HCT116 (cell line): ENCODE measurements at regions not wholly inside any gene's neighbourhood (a gene's known extent, or its start where the extent isn't known, plus 50 kb on each side); places are given as distances from the start of the nearest gene placed in this dataset.

Source experiments
- ATAC-seq: fragments of 200-7000 bp; cut with Tn5 transposase; 2 replicates; pipeline ENCODE4 v1.9.1; 2020; ENCODE audit warnings: mild to moderate bottlenecking, moderate library complexity
- BruUV-seq: library from RNA; stranded (reverse); fragments of 400-500 nt; replicated peaks from 2 replicates; lab custom pipeline; 2021; lab: Mats Ljungman, UMichigan
- CTCF ChIA-PET: fragments of 300-600 bp; sonication (Branson Sonifier 250); formaldehyde crosslinking; loops from one replicate; lab custom pipeline; 2021; ENCODE audit warnings: antibody characterized with exemption; lab: Charles Lee
- POLR2A ChIA-PET: fragments of 300-600, 350-600 bp; sonication (Branson Sonifier 250); formaldehyde crosslinking; loops from one replicate; lab custom pipeline; 2021; ENCODE audit warnings: antibody characterized with exemption; lab: Charles Lee
- RAD21 ChIA-PET, 2 experiments: fragments of 300-600 bp; sonication (Branson Sonifier 250); formaldehyde crosslinking; loops; one replicate each; lab custom pipeline; 2023; ENCODE audit warnings: low total read pairs in 2 of 2; ENCODE audit not compliant: uncharacterized antibody in 2 of 2, unreplicated experiment in 2 of 2, low non-redundant PET in 1 of 2; lab: Charles Lee
- DNase-seq: peaks from one replicate; pipeline ENCODE4 v3.0.0-alpha.2; 2010; ENCODE audit warnings: low read depth, low spot score
- H2AFZ ChIP-seq: fragments of 200-600 bp; shearing (Covaris generic), sonication (generic); 2 replicates; pipeline ENCODE4 v1.6.1; 2017; ENCODE audit warnings: low read depth, mixed run types, mixed read lengths, antibody characterized with exemption, low read length; ENCODE audit not compliant: poor library complexity, severe bottlenecking
- H3K27ac ChIP-seq: 2 replicates; pipeline ENCODE4 v1.5.1; 2012; ENCODE audit warnings: low read depth, low read length
- H3K27me3 ChIP-seq: fragments of 200-600 bp; sonication (generic); 2 replicates; pipeline ENCODE4 v1.6.1; 2016; ENCODE audit warnings: mixed run types, low read length, mixed read lengths; ENCODE audit not compliant: insufficient read depth
- H3K36me3 ChIP-seq, 2 experiments: fragments of 200-500 bp in 1 of 2; fragments of 200-600 bp in 1 of 2; sonication (Bioruptor generic) in 1 of 2; sonication (generic) in 1 of 2; 2 replicates each; pipeline versions ENCODE4 v1.5.1 to v1.6.1; 2014 to 2016; ENCODE audit warnings: low read length in 2 of 2, inconsistent platforms in 1 of 2, mixed read lengths in 1 of 2, mixed run types in 1 of 2; ENCODE audit not compliant: insufficient read depth in 2 of 2, control insufficient read depth in 1 of 2
- H3K4me1 ChIP-seq, 2 experiments: fragments of 200-600 bp in 1 of 2; sonication (generic) in 1 of 2; 2 replicates each; pipeline versions ENCODE4 v1.5.1 to v1.6.1; 2012 to 2017; ENCODE audit warnings: low read length in 2 of 2, inconsistent platforms in 1 of 2, mild to moderate bottlenecking in 1 of 2, mixed read lengths in 1 of 2, mixed run types in 1 of 2, moderate library complexity in 1 of 2; ENCODE audit not compliant: insufficient read depth in 2 of 2, control insufficient read depth in 1 of 2
- H3K4me2 ChIP-seq: fragments of 200-600 bp; sonication (generic); 2 replicates; pipeline ENCODE4 v1.6.1; 2017; ENCODE audit warnings: mixed run types, low read length, mixed read lengths
- H3K4me3 ChIP-seq, 2 experiments: fragments of 200-600 bp in 1 of 2; sonication (generic) in 1 of 2; replicated peaks in 1 of 2; 2 replicates each; pipeline ENCODE4 v1.5.1; 2011 to 2016; ENCODE audit warnings: low read length in 2 of 2, control low read depth in 1 of 2, low read depth in 1 of 2, mild to moderate bottlenecking in 1 of 2, mixed read lengths in 1 of 2, mixed run types in 1 of 2
- H3K79me2 ChIP-seq: fragments of 200-600 bp; sonication (generic); 2 replicates; pipeline ENCODE4 v1.6.1; 2017; ENCODE audit warnings: mild to moderate bottlenecking, mixed run types, low read length, moderate library complexity, mixed read lengths; ENCODE audit not compliant: insufficient read depth
- H3K9ac ChIP-seq: fragments of 200-600 bp; sonication (generic); 2 replicates; pipeline ENCODE4 v1.6.1; 2016; ENCODE audit warnings: low read length, mixed read lengths
- H3K9me2 ChIP-seq: fragments of 200-600 bp; sonication (generic), shearing (Covaris generic); 2 replicates; pipeline ENCODE4 v1.6.1; 2017; ENCODE audit warnings: mixed run types, mild to moderate bottlenecking, moderate library complexity; ENCODE audit not compliant: insufficient read depth
- H3K9me3 ChIP-seq, 2 experiments: fragments of 200-500 bp in 1 of 2; fragments of 200-600 bp in 1 of 2; sonication (Bioruptor generic) in 1 of 2; sonication (generic) in 1 of 2; 2 replicates each; pipeline ENCODE4 v1.6.1; 2014 to 2017; ENCODE audit warnings: low read length in 2 of 2, mixed read lengths in 2 of 2, inconsistent platforms in 1 of 2, low read depth in 1 of 2, mild to moderate bottlenecking in 1 of 2, mixed run types in 1 of 2, moderate library complexity in 1 of 2; ENCODE audit not compliant: control insufficient read depth in 1 of 2, insufficient read depth in 1 of 2
- H4K20me1 ChIP-seq: fragments of 200-600 bp; sonication (generic), shearing (Covaris generic); 2 replicates; pipeline ENCODE4 v1.6.1; 2017; ENCODE audit warnings: mixed run types, mild to moderate bottlenecking, moderate library complexity; ENCODE audit not compliant: insufficient read depth
- ATF3 ChIP-seq: IDR thresholded peaks from 2 replicates; pipeline ENCODE4 v1.6.1; 2012
- CBX3 ChIP-seq: IDR thresholded peaks from 2 replicates; pipeline ENCODE4 v1.6.1; 2012; ENCODE audit warnings: low read depth
- CEBPB ChIP-seq: IDR thresholded peaks from 2 replicates; pipeline ENCODE4 v1.6.1; 2012; ENCODE audit warnings: low read depth
- CTCF ChIP-seq, 3 experiments: fragments of 200-600 bp in 1 of 3; sonication (generic) in 1 of 3; IDR thresholded peaks in 2 of 3; conservative IDR thresholded peaks in 1 of 3; 2 replicates each; pipeline ENCODE4 v1.5.1; 2012 to 2017; ENCODE audit warnings: low read depth in 2 of 3, low read length in 2 of 3, antibody characterized with exemption in 1 of 3, borderline replicate concordance in 1 of 3, control low read depth in 1 of 3, mild to moderate bottlenecking in 1 of 3, mixed read lengths in 1 of 3, mixed run types in 1 of 3, moderate library complexity in 1 of 3; ENCODE audit not compliant: insufficient read depth in 1 of 3
- EGR1 ChIP-seq: IDR thresholded peaks from 2 replicates; pipeline ENCODE4 v1.6.1; 2012; ENCODE audit warnings: low read depth
- EZH2 ChIP-seq: fragments of 200-600 bp; sonication (generic); IDR thresholded peaks from 2 replicates; pipeline ENCODE4 v1.6.1; 2017; ENCODE audit warnings: antibody characterized with exemption, mixed run types
- EZH2phosphoT487 ChIP-seq: fragments of 200-600 bp; IDR thresholded peaks from 2 replicates; pipeline ENCODE4 v1.6.1; 2018; ENCODE audit warnings: antibody characterized with exemption, borderline replicate concordance
- JUND ChIP-seq: IDR thresholded peaks from 2 replicates; pipeline ENCODE4 v1.6.1; 2012
- POLR2A ChIP-seq: IDR thresholded peaks from 2 replicates; pipeline ENCODE4 v1.7.0; 2011; ENCODE audit warnings: borderline replicate concordance; ENCODE audit not compliant: insufficient read depth, insufficient read length; ENCODE audit errors: extremely low read depth
- POLR2AphosphoS5 ChIP-seq: IDR thresholded peaks from 2 replicates; pipeline ENCODE4 v1.6.1; 2011; ENCODE audit warnings: mild to moderate bottlenecking, low read depth, low read length, moderate library complexity
- RAD21 ChIP-seq: IDR thresholded peaks from 2 replicates; pipeline ENCODE4 v1.6.1; 2012; ENCODE audit warnings: low read depth, mild to moderate bottlenecking
- REST ChIP-seq: IDR thresholded peaks from 2 replicates; pipeline ENCODE4 v1.6.1; 2012; ENCODE audit warnings: low read depth
- SIN3A ChIP-seq: IDR thresholded peaks from 2 replicates; pipeline ENCODE4 v1.6.1; 2012; ENCODE audit warnings: low read depth
- SP1 ChIP-seq: IDR thresholded peaks from 2 replicates; pipeline ENCODE4 v1.6.1; 2012; ENCODE audit warnings: low read depth
- SRF ChIP-seq: IDR thresholded peaks from 2 replicates; pipeline ENCODE4 v1.6.1; 2012; ENCODE audit warnings: low read depth
- YY1 ChIP-seq: IDR thresholded peaks from 2 replicates; pipeline ENCODE4 v1.6.1; 2011; ENCODE audit warnings: low read length, low read depth, moderate library complexity, mild to moderate bottlenecking; ENCODE audit not compliant: insufficient replicate concordance; ENCODE audit errors: extremely low read depth
- ZBTB33 ChIP-seq: IDR thresholded peaks from 2 replicates; pipeline ENCODE4 v1.6.1; 2011; ENCODE audit warnings: mild to moderate bottlenecking, low read length, moderate library complexity; ENCODE audit not compliant: insufficient replicate concordance; ENCODE audit errors: extremely low read depth
- intact Hi-C: fragments of 100-400 bp; cut with micrococcal nuclease; formaldehyde crosslinking; loops from 2 replicates; pipeline ENCODE4 v1.10.0; 2022

- H3K9me2 ChIP-seq, result no peaks in the 10 kb centered on the region
- H2AFZ ChIP-seq, result no peak overlapping the region
- BruUV-seq, result no TSS peak
- no peaks in the 10 kb centered on the region for H3K27me3 ChIP-seq
- CTCF ChIA-PET, result no interaction called here
- H3K9ac ChIP-seq, result no peak overlapping the region
- RAD21 ChIA-PET, result no interaction called here
- POLR2A ChIA-PET, result no interaction called here
- H4K20me1 ChIP-seq, result no peaks in the 10 kb centered on the region
- no peak for ATAC-seq
- intact Hi-C loops, result no loop called here
- H3K4me2 ChIP-seq, result no peak overlapping the region
- no peak overlapping the region for H3K4me3 ChIP-seq
- H3K27ac ChIP-seq, result no peak overlapping the region
- no peaks in the 10 kb centered on the region for H3K4me1 ChIP-seq
- no peaks in the 10 kb centered on the region for H3K36me3 ChIP-seq
- no peaks in the 10 kb centered on the region for H3K79me2 ChIP-seq
- no peak for TF ChIP-seq ZBTB33
- no peak for TF ChIP-seq EGR1
- TF ChIP-seq YY1, result no peak
- no peak for TF ChIP-seq CBX3
- TF ChIP-seq REST, result no peak
- TF ChIP-seq ATF3, result no peak
- no peak for TF ChIP-seq SP1
- no peak for TF ChIP-seq RAD21
- no peak for TF ChIP-seq EZH2phosphoT487
- TF ChIP-seq POLR2A, result no peak
- no peak for TF ChIP-seq SIN3A
- no peak for TF ChIP-seq POLR2AphosphoS5
- no peak for TF ChIP-seq CEBPB
- TF ChIP-seq JUND, result no peak
- TF ChIP-seq EZH2, result no peak
- TF ChIP-seq CTCF (IDR thresholded peaks at IDR 0.05 in 2 of 3, conservative IDR thresholded peaks at IDR 0.05 in 1 of 3; ENCODE audit: borderline replicate concordance in 1 of 3, insufficient read depth in 1 of 3, low read depth in 2 of 3, low read length in 2 of 3), result no peak
- TF ChIP-seq SRF, result no peak
- no peak for DNase-seq
- no peaks in the 10 kb centered on the region for H3K9me3 ChIP-seq
Measured at GRCh38 chr7:125193263-125193662, 263.6 kb upstream of the POT1 start.
